ENCODE measurements at regions not wholly inside any gene's neighbourhood (a gene's known extent, or its start where the extent isn't known, plus 50 kb on each side); places are given as distances from the start of the nearest gene placed in this dataset.

DNA sequence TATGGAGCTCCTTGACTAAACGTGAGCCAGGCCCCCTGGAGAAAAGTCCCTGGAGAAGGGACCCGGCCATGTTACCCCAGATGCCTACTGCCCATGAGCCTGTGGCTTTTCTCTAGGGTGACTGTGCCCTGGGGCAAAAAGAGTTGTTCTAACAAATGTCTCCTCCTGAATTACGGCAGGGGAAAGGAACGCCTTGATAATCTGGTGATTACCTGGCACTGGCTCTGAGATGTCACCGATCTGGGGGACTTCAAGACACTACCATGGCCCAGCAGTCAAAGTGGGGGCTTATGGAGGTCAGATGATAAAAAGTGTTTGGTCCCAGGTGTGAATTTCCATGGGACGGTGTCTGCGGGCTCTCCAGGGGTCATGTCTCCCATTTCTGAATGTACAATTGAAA is 140.7 kb downstream of the KLF13 start:
- TF ChIP-seq, protein P1, sequence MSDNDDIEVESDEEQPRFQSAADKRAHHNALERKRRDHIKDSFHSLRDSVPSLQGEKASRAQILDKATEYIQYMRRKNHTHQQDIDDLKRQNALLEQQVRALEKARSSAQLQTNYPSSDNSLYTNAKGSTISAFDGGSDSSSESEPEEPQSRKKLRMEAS (IDR thresholded peaks at IDR 0.05; ENCODE audit: insufficient read depth, insufficient read length), result no peak
- TF ChIP-seq, protein P2, sequence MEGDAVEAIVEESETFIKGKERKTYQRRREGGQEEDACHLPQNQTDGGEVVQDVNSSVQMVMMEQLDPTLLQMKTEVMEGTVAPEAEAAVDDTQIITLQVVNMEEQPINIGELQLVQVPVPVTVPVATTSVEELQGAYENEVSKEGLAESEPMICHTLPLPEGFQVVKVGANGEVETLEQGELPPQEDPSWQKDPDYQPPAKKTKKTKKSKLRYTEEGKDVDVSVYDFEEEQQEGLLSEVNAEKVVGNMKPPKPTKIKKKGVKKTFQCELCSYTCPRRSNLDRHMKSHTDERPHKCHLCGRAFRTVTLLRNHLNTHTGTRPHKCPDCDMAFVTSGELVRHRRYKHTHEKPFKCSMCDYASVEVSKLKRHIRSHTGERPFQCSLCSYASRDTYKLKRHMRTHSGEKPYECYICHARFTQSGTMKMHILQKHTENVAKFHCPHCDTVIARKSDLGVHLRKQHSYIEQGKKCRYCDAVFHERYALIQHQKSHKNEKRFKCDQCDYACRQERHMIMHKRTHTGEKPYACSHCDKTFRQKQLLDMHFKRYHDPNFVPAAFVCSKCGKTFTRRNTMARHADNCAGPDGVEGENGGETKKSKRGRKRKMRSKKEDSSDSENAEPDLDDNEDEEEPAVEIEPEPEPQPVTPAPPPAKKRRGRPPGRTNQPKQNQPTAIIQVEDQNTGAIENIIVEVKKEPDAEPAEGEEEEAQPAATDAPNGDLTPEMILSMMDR (IDR thresholded peaks at IDR 0.05; ENCODE audit: extremely low read depth in 1 of 2, insufficient read depth in 1 of 2, low read depth in 1 of 2, low read length in 2 of 2), result no peak

Measured in endothelial cell of umbilical vein (primary cell).